KMS-11 (cell line): ENCODE measurements at regions not wholly inside any gene's neighbourhood (a gene's known extent, or its start where the extent isn't known, plus 50 kb on each side); places are given as distances from the start of the nearest gene placed in this dataset.

Source experiments
- H2AFZ ChIP-seq: fragments of 200-600 bp; sonication (generic); 2 replicates; pipeline ENCODE4 v1.6.1; 2016; ENCODE audit warnings: antibody characterized with exemption, mixed run types, low read depth
- H3K27ac ChIP-seq: fragments of 200-600 bp; sonication (generic); 2 replicates; pipeline ENCODE4 v1.6.1; 2016; ENCODE audit warnings: mild to moderate bottlenecking, mixed run types
- H3K27me3 ChIP-seq: fragments of 200-600 bp; sonication (generic); 2 replicates; pipeline ENCODE4 v1.6.1; 2017; ENCODE audit warnings: mild to moderate bottlenecking, low read depth, mixed run types, moderate library complexity; ENCODE audit not compliant: insufficient read depth
- H3K36me3 ChIP-seq: fragments of 200-600 bp; sonication (generic); 2 replicates; pipeline ENCODE4 v1.6.1; 2017; ENCODE audit warnings: mild to moderate bottlenecking, mixed run types; ENCODE audit not compliant: insufficient read depth
- H3K4me1 ChIP-seq: fragments of 200-600 bp; sonication (generic); 2 replicates; pipeline ENCODE4 v1.6.1; 2016; ENCODE audit warnings: mild to moderate bottlenecking, low read depth, mixed run types; ENCODE audit not compliant: poor library complexity, severe bottlenecking
- H3K4me2 ChIP-seq: fragments of 200-600 bp; sonication (generic); 2 replicates; pipeline ENCODE4 v1.7.0; 2016; ENCODE audit warnings: mild to moderate bottlenecking, mixed run types
- H3K4me3 ChIP-seq: fragments of 200-600 bp; sonication (generic); IDR thresholded peaks from 2 replicates; pipeline ENCODE4 v1.6.1; 2017; ENCODE audit warnings: low read depth, low read length, mixed read lengths; ENCODE audit not compliant: insufficient read depth
- H3K79me2 ChIP-seq: fragments of 200-600 bp; sonication (generic); 2 replicates; pipeline ENCODE4 v1.6.1; 2016; ENCODE audit warnings: low read depth, mixed run types; ENCODE audit not compliant: insufficient read depth
- H3K9ac ChIP-seq: fragments of 200-600 bp; sonication (generic); 2 replicates; pipeline ENCODE4 v1.6.1; 2016; ENCODE audit warnings: mild to moderate bottlenecking, mixed run types
- H4K20me1 ChIP-seq: fragments of 200-600 bp; sonication (generic); 2 replicates; pipeline ENCODE4 v1.6.1; 2016; ENCODE audit warnings: mild to moderate bottlenecking, mixed run types; ENCODE audit not compliant: insufficient read depth
- CTCF ChIP-seq: fragments of 200-600 bp; sonication (generic); conservative IDR thresholded peaks from 2 replicates; pipeline ENCODE4 v1.6.1; 2017; ENCODE audit warnings: low read depth, mild to moderate bottlenecking, antibody characterized with exemption, low read length, moderate library complexity, mixed read lengths

GRCh38 chr15:62494197-62494596 lies 329.1 kb upstream of the C2CD4B start:
- no peak for TF ChIP-seq CTCF
- Histone ChIP-seq H4K20me1 (no peaks in the 10 kb centered on the region), H3K79me2 (no peaks in the 10 kb centered on the region), H3K4me2 (no peak overlapping the region), H2AFZ (no peak overlapping the region), H3K9ac (no peak overlapping the region), H3K36me3 (no peaks in the 10 kb centered on the region), H3K4me1 (no peaks in the 10 kb centered on the region), H3K27me3 (no peaks in the 10 kb centered on the region), H3K27ac (no peak overlapping the region), H3K4me3 (no peak overlapping the region)

- H3K9ac ChIP-seq: no peak overlapping the region
- H3K27ac ChIP-seq: no peak overlapping the region
- H3K27me3 ChIP-seq: no peaks in the 10 kb centered on the region
- no peak overlapping the region for H3K4me2 ChIP-seq
- H4K20me1 ChIP-seq: no peaks in the 10 kb centered on the region
- H3K79me2 ChIP-seq: no peaks in the 10 kb centered on the region
- H3K4me1 ChIP-seq: no peaks in the 10 kb centered on the region
- no peak for TF ChIP-seq CTCF
- no peak overlapping the region for H3K4me3 ChIP-seq
- no peaks in the 10 kb centered on the region for H3K36me3 ChIP-seq
- no peak overlapping the region for H2AFZ ChIP-seq
These were observed 330.9 kb upstream of the C2CD4B start for GRCh38 chr15:62495670-62496614.

GRCh38 chr15:62497356-62497755 lies 332.3 kb upstream of the C2CD4B start:
- no peak overlapping the region for H2AFZ ChIP-seq
- no peak overlapping the region for H3K9ac ChIP-seq
- H3K36me3 ChIP-seq: no peaks in the 10 kb centered on the region
- no peak for TF ChIP-seq CTCF
- no peaks in the 10 kb centered on the region for H3K27me3 ChIP-seq
- no peak overlapping the region for H3K4me3 ChIP-seq
- H3K4me1 ChIP-seq: no peaks in the 10 kb centered on the region
- H4K20me1 ChIP-seq: no peaks in the 10 kb centered on the region
- H3K27ac ChIP-seq: no peak overlapping the region
- H3K4me2 ChIP-seq: no peak overlapping the region
- no peaks in the 10 kb centered on the region for H3K79me2 ChIP-seq

GRCh38 chr15:62498278-62498677 lies 333.2 kb upstream of the C2CD4B start:
- no peaks in the 10 kb centered on the region for H4K20me1 ChIP-seq
- TF ChIP-seq CTCF: no peak
- H3K4me2 ChIP-seq: no peak overlapping the region
- no peak overlapping the region for H3K27ac ChIP-seq
- H2AFZ ChIP-seq: no peak overlapping the region
- H3K36me3 ChIP-seq: no peaks in the 10 kb centered on the region
- H3K9ac ChIP-seq: no peak overlapping the region
- no peak overlapping the region for H3K4me3 ChIP-seq
- no peaks in the 10 kb centered on the region for H3K4me1 ChIP-seq
- no peaks in the 10 kb centered on the region for H3K79me2 ChIP-seq
- no peaks in the 10 kb centered on the region for H3K27me3 ChIP-seq
